HK-2 (cell line): ENCODE measurements at regions not wholly inside any gene's neighbourhood (a gene's known extent, or its start where the extent isn't known, plus 50 kb on each side); places are given as distances from the start of the nearest gene placed in this dataset.

ENCODE experiments used
- DNase-seq: peaks from one replicate; pipeline ENCODE4 v3.0.0-alpha.2; 2018; ENCODE audit not compliant: unreplicated experiment

GRCh38 chr11:19661827-19662226 is 50.8 kb upstream of the NAV2 start:
- no peak for DNase-seq

GRCh38 chr11:19660076-19660475 is 52.6 kb upstream of the NAV2 start:
- peak; percentile 47 for DNase-seq

- no peak for DNase-seq
Measured at GRCh38 chr11:19659529-19659928, 53.1 kb upstream of the NAV2 start.

- no peak for DNase-seq
Measured at GRCh38 chr11:19658344-19658743, 54.3 kb upstream of the NAV2 start.

- no peak for DNase-seq
Measured at GRCh38 chr11:19656140-19656541, 56.5 kb upstream of the NAV2 start.

- no peak for DNase-seq
Measured at GRCh38 chr11:19652623-19653375, 59.8 kb upstream of the NAV2 start.

- DNase-seq, result no peak
Measured at GRCh38 chr11:19651653-19652052, 61.0 kb upstream of the NAV2 start.

- no peak for DNase-seq
Measured at GRCh38 chr11:19651028-19651427, 61.6 kb upstream of the NAV2 start.

GRCh38 chr11:19650467-19650866 is 62.2 kb upstream of the NAV2 start:
- DNase-seq, result no peak

GRCh38 chr11:19649751-19650150 is 62.9 kb upstream of the NAV2 start:
- DNase-seq, result no peak

GRCh38 chr11:19648321-19648720 is 64.3 kb upstream of the NAV2 start:
- no peak for DNase-seq

GRCh38 chr11:19647816-19648215 is 64.8 kb upstream of the NAV2 start:
- no peak for DNase-seq

GRCh38 chr11:19646921-19647320 is 65.7 kb upstream of the NAV2 start:
- DNase-seq, result peak; percentile 56

GRCh38 chr11:19646308-19646707 is 66.3 kb upstream of the NAV2 start:
- no peak for DNase-seq

GRCh38 chr11:19644316-19644715 is 68.3 kb upstream of the NAV2 start:
- DNase-seq, result no peak

- no peak for DNase-seq
Measured at GRCh38 chr11:19642185-19643158, 70.2 kb upstream of the NAV2 start.

GRCh38 chr11:19639603-19640105 is 73.0 kb upstream of the NAV2 start:
- DNase-seq, result no peak

GRCh38 chr11:19635332-19635731 is 77.3 kb upstream of the NAV2 start:
- DNase-seq, result no peak

- no peak for DNase-seq
Measured at GRCh38 chr11:19633276-19633675, 79.4 kb upstream of the NAV2 start.

- DNase-seq, result no peak
Measured at GRCh38 chr11:19632499-19632834, 80.2 kb upstream of the NAV2 start.

GRCh38 chr11:19631712-19632498 is 80.7 kb upstream of the NAV2 start:
- DNase-seq, result no peak

- DNase-seq, result no peak
Measured at GRCh38 chr11:19628018-19628417, 84.6 kb upstream of the NAV2 start.
